H1 (cell line): ENCODE measurements at regions not wholly inside any gene's neighbourhood (a gene's known extent, or its start where the extent isn't known, plus 50 kb on each side); places are given as distances from the start of the nearest gene placed in this dataset.
A peak's percentile ranks its signal among the peaks of the same experiment; 100 is the strongest.

Source experiments
- CTCF ChIA-PET: fragments of 300-600 bp; sonication (Branson Sonifier 250); formaldehyde crosslinking; loops from one replicate; lab custom pipeline; 2021; ENCODE audit not compliant: partially characterized antibody; lab: Charles Lee
- POLR2A ChIA-PET: fragments of 300-600 bp; sonication (Branson Sonifier 250); formaldehyde crosslinking; loops from one replicate; lab custom pipeline; 2021; ENCODE audit warnings: inconsistent platforms; ENCODE audit not compliant: partially characterized antibody; lab: Charles Lee
- DNase-seq, 2 experiments: peaks; one replicate each; pipeline versions ENCODE4 v3.0.0 to v3.0.0-alpha.2; 2010 to 2022; ENCODE audit warnings: low spot score in 2 of 2, low read depth in 1 of 2, mixed read lengths in 1 of 2
- FAIRE-seq: peaks from 2 replicates; lab custom pipeline; 2011; peaks lifted over from hg19 to GRCh38; lab: Jason Lieb, UNC
- H2AFZ ChIP-seq: 2 replicates; pipeline ENCODE4 v1.8.1; 2012; ENCODE audit warnings: low read length, inconsistent platforms
- H2AK5ac ChIP-seq: 2 replicates; pipeline ENCODE4 v1.6.1; 2013; ENCODE audit warnings: low read depth, low read length
- H2BK120ac ChIP-seq: replicated peaks from 2 replicates; pipeline ENCODE3; 2013; ENCODE audit warnings: low read depth, low read length, inconsistent platforms
- H2BK12ac ChIP-seq: 2 replicates; pipeline ENCODE4 v1.6.1; 2013; ENCODE audit warnings: low read depth, low read length
- H2BK15ac ChIP-seq: 2 replicates; pipeline ENCODE4 v1.6.1; 2013; ENCODE audit warnings: low read length
- H2BK20ac ChIP-seq: 2 replicates; pipeline ENCODE4 v1.6.1; 2013; ENCODE audit warnings: low read length
- H2BK5ac ChIP-seq: 2 replicates; pipeline ENCODE4 v1.6.1; 2013; ENCODE audit warnings: low read depth, low read length
- H3K14ac ChIP-seq: 2 replicates; pipeline ENCODE4 v1.6.1; 2013; ENCODE audit warnings: inconsistent platforms; ENCODE audit not compliant: insufficient read length
- H3K18ac ChIP-seq: 2 replicates; pipeline ENCODE4 v1.6.1; 2013; ENCODE audit warnings: low read length; ENCODE audit errors: extremely low read depth
- H3K23ac ChIP-seq: 2 replicates; pipeline ENCODE4 v1.6.1; 2013; ENCODE audit warnings: inconsistent platforms; ENCODE audit not compliant: insufficient read length
- H3K23me2 ChIP-seq: 2 replicates; pipeline ENCODE4 v1.6.1; 2013; ENCODE audit warnings: low read depth, low read length
- H3K27ac ChIP-seq: 2 replicates; pipeline ENCODE4 v1.6.1; 2011; ENCODE audit warnings: low read depth, low read length, inconsistent platforms
- H3K27me3 ChIP-seq, 4 experiments: replicated peaks in 1 of 4; 1 replicate in 1 of 4; 2 replicates in 3 of 4; pipeline versions ENCODE4 v1.6.1 to v1.8.1; 2011 to 2013; ENCODE audit warnings: low read length in 3 of 4, mild to moderate bottlenecking in 3 of 4, inconsistent platforms in 2 of 4, mixed read lengths in 2 of 4, moderate library complexity in 1 of 4; ENCODE audit not compliant: control insufficient read depth in 3 of 4, insufficient read depth in 3 of 4; ENCODE audit errors: extremely low read depth in 1 of 4
- H3K36me3 ChIP-seq, 4 experiments: 2 replicates each; pipeline versions ENCODE4 v1.6.1 to v1.8.1; 2011 to 2013; ENCODE audit warnings: mild to moderate bottlenecking in 4 of 4, low read length in 3 of 4, moderate library complexity in 2 of 4, control low read depth in 1 of 4, inconsistent platforms in 1 of 4; ENCODE audit not compliant: insufficient read depth in 4 of 4, control insufficient read depth in 2 of 4
- H3K4ac ChIP-seq: replicated peaks from 2 replicates; pipeline ENCODE3; 2013; ENCODE audit warnings: low read length, low read depth, mixed read lengths, inconsistent platforms; ENCODE audit not compliant: insufficient read length
- H3K4me1 ChIP-seq, 4 experiments: replicated peaks in 1 of 4; 1 replicate in 1 of 4; 2 replicates in 3 of 4; pipeline versions ENCODE4 v1.6.1 to v1.8.1; 2011 to 2013; ENCODE audit warnings: low read length in 3 of 4, inconsistent platforms in 2 of 4, mixed read lengths in 1 of 4; ENCODE audit not compliant: insufficient read depth in 4 of 4, control insufficient read depth in 3 of 4
- H3K4me2 ChIP-seq, 2 experiments: 2 replicates each; pipeline versions ENCODE4 v1.6.1 to v1.8.1; 2011 to 2013; ENCODE audit warnings: low read depth in 2 of 2, low read length in 2 of 2, control low read depth in 1 of 2, inconsistent platforms in 1 of 2, mild to moderate bottlenecking in 1 of 2; ENCODE audit not compliant: insufficient read depth in 1 of 2
- H3K4me3 ChIP-seq, 4 experiments: fragments of 200-600, 300-600 bp in 1 of 4; sonication (generic), shearing (Covaris generic), sonication (Bioruptor Twin) in 1 of 4; 2 replicates each; pipeline versions ENCODE4 v1.5.1 to v1.8.1; 2011 to 2016; ENCODE audit warnings: low read length in 4 of 4, low read depth in 3 of 4, control low read depth in 2 of 4, inconsistent platforms in 2 of 4, mild to moderate bottlenecking in 2 of 4, mixed read lengths in 1 of 4, moderate library complexity in 1 of 4; ENCODE audit not compliant: insufficient read depth in 2 of 4; ENCODE audit errors: extremely low read depth in 1 of 4
- H3K56ac ChIP-seq: replicated peaks from 2 replicates; pipeline ENCODE3; 2013; ENCODE audit warnings: low read depth, mild to moderate bottlenecking, mixed read lengths, low read length, inconsistent platforms; ENCODE audit not compliant: insufficient read length
- H3K79me1 ChIP-seq: 2 replicates; pipeline ENCODE4 v1.6.1; 2013; ENCODE audit warnings: low read depth, low read length, control low read depth
- H3K79me2 ChIP-seq, 2 experiments: 2 replicates each; pipeline versions ENCODE4 v1.6.1 to v1.8.1; 2012 to 2013; ENCODE audit warnings: low read length in 2 of 2, mild to moderate bottlenecking in 2 of 2, inconsistent platforms in 1 of 2; ENCODE audit not compliant: insufficient read depth in 2 of 2, control insufficient read depth in 1 of 2
- H3K9ac ChIP-seq, 4 experiments: replicated peaks in 1 of 4; 1 replicate in 1 of 4; 2 replicates in 3 of 4; pipeline versions ENCODE4 v1.6.1 to v1.8.1; 2011 to 2013; ENCODE audit warnings: low read depth in 3 of 4, low read length in 3 of 4, control low read depth in 2 of 4, mild to moderate bottlenecking in 2 of 4, moderate library complexity in 2 of 4, inconsistent platforms in 1 of 4; ENCODE audit errors: extremely low read depth in 1 of 4
- H3K9me3 ChIP-seq, 2 experiments: 2 replicates each; pipeline versions ENCODE4 v1.6.1 to v1.8.1; 2012 to 2013; ENCODE audit warnings: mild to moderate bottlenecking in 2 of 2, moderate library complexity in 2 of 2, control low read depth in 1 of 2, inconsistent platforms in 1 of 2, low read depth in 1 of 2, low read length in 1 of 2, mixed read lengths in 1 of 2; ENCODE audit not compliant: insufficient read depth in 2 of 2
- H4K20me1 ChIP-seq, 2 experiments: replicated peaks in 1 of 2; 2 replicates each; pipeline versions ENCODE3 to v1.8.1; 2011 to 2013; ENCODE audit warnings: inconsistent platforms in 2 of 2, low read length in 2 of 2, mild to moderate bottlenecking in 1 of 2; ENCODE audit not compliant: insufficient read depth in 2 of 2, control insufficient read depth in 1 of 2
- H4K5ac ChIP-seq: 2 replicates; pipeline ENCODE4 v1.6.1; 2013; ENCODE audit warnings: low read length, low read depth, mixed read lengths, inconsistent platforms; ENCODE audit not compliant: insufficient read length
- H4K8ac ChIP-seq: 2 replicates; pipeline ENCODE4 v1.8.0; 2013; ENCODE audit warnings: mild to moderate bottlenecking, moderate library complexity, low read length, inconsistent platforms; ENCODE audit not compliant: insufficient read depth; ENCODE audit errors: extremely low read depth
- H4K91ac ChIP-seq: replicated peaks from 2 replicates; pipeline ENCODE3; 2013; ENCODE audit warnings: low read length, mixed read lengths, inconsistent platforms; ENCODE audit not compliant: insufficient read length
- CTCF ChIP-seq, 3 experiments: IDR thresholded peaks; 1 replicate in 2 of 3; 2 replicates in 1 of 3; pipeline versions ENCODE4 v1.5.1 to v1.6.1; 2011; ENCODE audit warnings: low read length in 3 of 3, mild to moderate bottlenecking in 3 of 3, inconsistent platforms in 2 of 3, low read depth in 1 of 3, moderate library complexity in 1 of 3; ENCODE audit not compliant: insufficient read depth in 1 of 3; ENCODE audit errors: control extremely low read depth in 1 of 3
- KDM5A ChIP-seq: fragments of 200-600 bp; IDR thresholded peaks from 2 replicates; pipeline ENCODE4 v1.7.1; 2012; ENCODE audit warnings: mild to moderate bottlenecking, low read length, inconsistent platforms, mixed read lengths
- RAD21 ChIP-seq, 2 experiments: IDR thresholded peaks in 1 of 2; conservative IDR thresholded peaks in 1 of 2; 2 replicates each; pipeline ENCODE4 v1.6.1; 2011; ENCODE audit warnings: low read depth in 2 of 2, low read length in 2 of 2, improper control_type of control experiment in 1 of 2, inconsistent platforms in 1 of 2, mild to moderate bottlenecking in 1 of 2, moderate library complexity in 1 of 2
- WGBS, 2 experiments: shearing (Covaris generic) in 1 of 2; methylation state at CpG; one replicate each; pipeline versions ENCODE4 v1.1.6 to v1.1.7; 2013 to 2015; ENCODE audit warnings: low lambda C conversion rate in 2 of 2, mixed read lengths in 2 of 2, inconsistent platforms in 1 of 2, low coverage in 1 of 2, missing lambda C conversion rate in 1 of 2; ENCODE audit not compliant: insufficient replicate concordance in 2 of 2, insufficient coverage in 1 of 2, insufficient read length in 1 of 2; ENCODE audit errors: extremely low coverage in 1 of 2, missing lambda C conversion rate in 1 of 2; 5-methylcytosine and 5-hydroxymethylcytosine counted together

- DNase-seq = peak; percentile 41 to 64
Measured at GRCh38 chr2:239824046-239824694, 201.0 kb downstream of the NDUFA10 start.

More at GRCh38 chr2:239824046-239824694, 201.0 kb downstream of the NDUFA10 start:
- Histone ChIP-seq H3K79me2 (no peaks in the 10 kb centered on the region), H3K23me2 (no peaks in the 10 kb centered on the region), H2AK5ac (no peak overlapping the region), H3K9me3 (no peaks in the 10 kb centered on the region), H3K27ac (no peak overlapping the region), H3K14ac (no peak overlapping the region), H3K9ac (no peak overlapping the region), H3K23ac (no peak overlapping the region), H3K4me1 (peaks cover 0 to 2% (median 0%) of the 10 kb centered on the region in 4 experiments; a peak in 3 of 7 replicates), H4K91ac (no peak overlapping the region), H4K8ac (no peak overlapping the region), H3K27me3 (no peaks in the 10 kb centered on the region; a peak in 1 of 7 replicates), H2BK12ac (no peak overlapping the region), H4K5ac (no peak overlapping the region)
- ChIA-PET POLR2A (no interaction called here), CTCF (no interaction called here)
- TF ChIP-seq CTCF (IDR thresholded peaks at IDR 0.05; ENCODE audit: control extremely low read depth in 1 of 3, insufficient read depth in 1 of 3, low read depth in 1 of 3, low read length in 3 of 3) (peak in 2 of 3 experiments; percentile 77 to 81; a peak in 3 of 4 replicates), KDM5A (no peak), RAD21 (IDR thresholded peaks at IDR 0.05 in 1 of 2, conservative IDR thresholded peaks at IDR 0.05 in 1 of 2; ENCODE audit: low read depth in 2 of 2, low read length in 2 of 2) (peak; percentile 73 to 85)
- TF ChIP-seq, all 59 proteins: peak for 2
- Histone ChIP-seq H3K4me3 (peak overlapping the region in 1 of 4 experiments; percentile 47; a peak in 1 of 8 replicates), H3K36me3 (no peaks in the 10 kb centered on the region), H3K4ac (no peak overlapping the region), H3K4me2 (peak overlapping the region; percentile 28 to 60; a peak in 3 of 4 replicates), H4K20me1 (no peaks in the 10 kb centered on the region), H3K56ac (no peak overlapping the region), H2BK120ac (no peak overlapping the region), H2AFZ (0 out of 2 replicates have a peak overlapping the region, but pooled peaks have one; percentile 74), H3K79me1 (no peaks in the 10 kb centered on the region), H2BK20ac (no peak overlapping the region), H3K18ac (no peak overlapping the region; the same call in 1 of the 2 replicates), H2BK5ac (no peak overlapping the region), H2BK15ac (no peak overlapping the region)
- 62% methylated on average over 11 of the region's 11 CpGs; no CpG with 5 or more reads in 1 of the 2 experiments for WGBS, 2 experiments
- peak; percentile 86 for FAIRE-seq
